ENCODE measurements at regions not wholly inside any gene's neighbourhood (a gene's known extent, or its start where the extent isn't known, plus 50 kb on each side); places are given as distances from the start of the nearest gene placed in this dataset.

- no peak for TF ChIP-seq CTCF (conservative IDR thresholded peaks at IDR 0.05; ENCODE audit: low read depth, low read length)
- H3K4me3 ChIP-seq (ENCODE audit: low read depth, low read length): no peak overlapping the region
- peak; percentile 58 for DNase-seq (ENCODE audit: low read depth)
Measured at GRCh38 chr6:145245119-145245518, 490.2 kb downstream of the EPM2A start.

DNA sequence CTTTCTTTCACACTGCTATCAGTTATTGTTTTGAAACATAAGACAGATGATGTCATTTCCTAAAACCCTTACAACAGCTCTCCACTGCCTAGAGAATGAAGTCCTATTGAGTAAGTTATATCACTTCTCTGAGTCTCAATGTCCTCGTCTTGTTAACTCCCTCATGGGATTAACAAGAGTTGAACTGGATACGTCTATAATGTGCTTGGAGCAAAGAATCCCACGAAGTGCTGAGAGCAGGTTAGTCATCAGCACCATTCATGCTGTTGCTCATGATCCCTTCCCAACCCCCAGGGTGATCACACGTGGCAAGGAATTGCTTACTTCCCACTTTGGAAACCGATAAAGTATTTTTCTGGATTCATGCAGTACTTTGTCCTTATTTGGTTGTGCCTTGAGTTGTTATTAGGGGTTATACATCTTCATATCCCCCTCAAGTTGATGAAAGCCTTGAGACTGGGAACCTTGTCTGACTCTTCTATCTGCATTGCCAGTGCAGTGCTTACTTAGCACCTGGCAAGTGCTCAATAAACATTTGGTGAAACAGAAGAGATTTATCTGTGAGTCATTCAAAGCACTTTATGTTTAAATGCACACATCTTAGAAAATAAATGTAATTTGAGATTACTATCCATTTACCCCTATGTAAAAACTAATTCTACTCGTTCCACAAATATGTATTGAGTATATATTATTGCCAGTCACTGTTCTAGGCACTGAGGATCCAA, 487.5 kb downstream of the EPM2A start:
- no peak for TF ChIP-seq CTCF (conservative IDR thresholded peaks at IDR 0.05; ENCODE audit: low read depth, low read length)
- peak; percentile 97 for DNase-seq (ENCODE audit: low read depth)
- no peak overlapping the region for H3K4me3 ChIP-seq (ENCODE audit: low read depth, low read length)

- DNase-seq (ENCODE audit: low read depth): no peak
- no peak for TF ChIP-seq CTCF (conservative IDR thresholded peaks at IDR 0.05; ENCODE audit: low read depth, low read length)
- no peak overlapping the region for H3K4me3 ChIP-seq (ENCODE audit: low read depth, low read length)
Measured at GRCh38 chr6:145250436-145250835, 484.9 kb downstream of the EPM2A start.

DNA sequence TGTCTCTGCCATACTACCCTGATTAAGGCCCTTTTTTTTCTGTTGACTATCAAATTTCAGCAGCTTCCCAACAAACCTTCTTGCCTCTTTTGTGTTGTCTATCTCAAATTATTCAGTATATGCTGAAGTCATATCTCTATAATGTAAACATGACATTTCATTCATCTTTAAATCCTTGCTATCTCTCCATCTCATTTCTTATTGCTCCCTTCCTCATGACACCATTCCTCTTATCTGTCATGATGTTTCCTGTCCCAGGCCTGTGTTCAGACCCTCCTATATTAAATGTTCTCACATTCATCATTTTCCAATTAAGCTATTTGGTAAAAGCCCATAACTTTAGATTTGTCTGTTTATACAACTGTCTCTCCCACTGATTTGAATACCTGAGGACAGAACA, 482.6 kb downstream of the EPM2A start:
- no peak overlapping the region for H3K4me3 ChIP-seq (ENCODE audit: low read depth, low read length)
- no peak for TF ChIP-seq CTCF (conservative IDR thresholded peaks at IDR 0.05; ENCODE audit: low read depth, low read length)

GRCh38 chr6:145254649-145255401, 480.5 kb downstream of the EPM2A start:
- no peak for DNase-seq (ENCODE audit: low read depth)
- no peak overlapping the region for H3K4me3 ChIP-seq (ENCODE audit: low read depth, low read length)
- TF ChIP-seq CTCF (conservative IDR thresholded peaks at IDR 0.05; ENCODE audit: low read depth, low read length): no peak

More for the DNA sequence above, 482.6 kb downstream of the EPM2A start:
- no peak for DNase-seq (ENCODE audit: low read depth)

DNA sequence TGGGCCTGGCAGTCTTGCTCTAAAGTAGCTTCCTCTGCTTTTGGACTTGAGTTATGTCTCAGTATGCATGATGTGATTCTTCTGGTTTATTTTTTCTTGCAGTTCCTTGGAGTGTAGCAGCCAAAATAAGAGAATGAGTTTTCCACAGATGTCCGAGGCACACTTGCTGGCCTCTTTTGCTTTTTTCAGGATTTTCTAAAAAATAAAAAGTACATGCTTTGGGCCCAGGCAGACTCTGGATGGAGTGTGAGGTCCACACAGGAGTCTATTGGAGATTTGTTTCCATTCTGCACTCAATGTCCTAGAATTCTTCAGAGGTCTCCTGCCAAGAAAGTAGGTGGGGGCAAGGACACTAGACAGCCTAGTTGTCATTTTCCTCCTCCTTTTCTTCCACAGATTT, 477.6 kb downstream of the EPM2A start:
- no peak for TF ChIP-seq CTCF (conservative IDR thresholded peaks at IDR 0.05; ENCODE audit: low read depth, low read length)
- H3K4me3 ChIP-seq (ENCODE audit: low read depth, low read length): no peak overlapping the region
- DNase-seq (ENCODE audit: low read depth): no peak

All from choroid plexus epithelial cell (primary cell).